ENCODE measurements at regions not wholly inside any gene's neighbourhood (a gene's known extent, or its start where the extent isn't known, plus 50 kb on each side); places are given as distances from the start of the nearest gene placed in this dataset.

DNA sequence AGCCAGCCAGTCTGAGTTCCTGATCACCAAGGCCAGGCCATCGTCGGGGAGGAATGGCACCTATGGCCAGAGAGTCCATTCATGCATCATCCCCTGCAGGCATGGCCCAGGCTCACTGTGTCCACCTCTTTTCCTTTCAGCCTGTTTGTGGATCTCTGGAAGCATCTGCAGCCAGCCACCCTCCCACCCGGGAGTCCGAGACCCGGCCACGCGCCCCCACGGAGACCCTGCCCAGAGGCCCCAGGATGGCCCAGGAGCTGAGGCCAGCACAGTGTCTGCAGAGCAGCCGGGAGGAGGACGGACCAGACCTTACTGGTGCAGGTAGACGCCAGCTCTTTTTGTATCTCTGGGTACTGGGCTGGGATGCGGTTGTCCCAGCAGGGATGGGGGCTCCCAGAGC, 245.1 kb upstream of the CIBAR2 start:
- TF ChIP-seq ATF2 (CRISPR knock-in tag; IDR thresholded peaks at IDR 0.05): no peak
- TF ChIP-seq, protein P1, sequence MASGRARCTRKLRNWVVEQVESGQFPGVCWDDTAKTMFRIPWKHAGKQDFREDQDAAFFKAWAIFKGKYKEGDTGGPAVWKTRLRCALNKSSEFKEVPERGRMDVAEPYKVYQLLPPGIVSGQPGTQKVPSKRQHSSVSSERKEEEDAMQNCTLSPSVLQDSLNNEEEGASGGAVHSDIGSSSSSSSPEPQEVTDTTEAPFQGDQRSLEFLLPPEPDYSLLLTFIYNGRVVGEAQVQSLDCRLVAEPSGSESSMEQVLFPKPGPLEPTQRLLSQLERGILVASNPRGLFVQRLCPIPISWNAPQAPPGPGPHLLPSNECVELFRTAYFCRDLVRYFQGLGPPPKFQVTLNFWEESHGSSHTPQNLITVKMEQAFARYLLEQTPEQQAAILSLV (CRISPR knock-in tag; IDR thresholded peaks at IDR 0.05; ENCODE audit: borderline replicate concordance): no peak
- TF ChIP-seq, protein P2, sequence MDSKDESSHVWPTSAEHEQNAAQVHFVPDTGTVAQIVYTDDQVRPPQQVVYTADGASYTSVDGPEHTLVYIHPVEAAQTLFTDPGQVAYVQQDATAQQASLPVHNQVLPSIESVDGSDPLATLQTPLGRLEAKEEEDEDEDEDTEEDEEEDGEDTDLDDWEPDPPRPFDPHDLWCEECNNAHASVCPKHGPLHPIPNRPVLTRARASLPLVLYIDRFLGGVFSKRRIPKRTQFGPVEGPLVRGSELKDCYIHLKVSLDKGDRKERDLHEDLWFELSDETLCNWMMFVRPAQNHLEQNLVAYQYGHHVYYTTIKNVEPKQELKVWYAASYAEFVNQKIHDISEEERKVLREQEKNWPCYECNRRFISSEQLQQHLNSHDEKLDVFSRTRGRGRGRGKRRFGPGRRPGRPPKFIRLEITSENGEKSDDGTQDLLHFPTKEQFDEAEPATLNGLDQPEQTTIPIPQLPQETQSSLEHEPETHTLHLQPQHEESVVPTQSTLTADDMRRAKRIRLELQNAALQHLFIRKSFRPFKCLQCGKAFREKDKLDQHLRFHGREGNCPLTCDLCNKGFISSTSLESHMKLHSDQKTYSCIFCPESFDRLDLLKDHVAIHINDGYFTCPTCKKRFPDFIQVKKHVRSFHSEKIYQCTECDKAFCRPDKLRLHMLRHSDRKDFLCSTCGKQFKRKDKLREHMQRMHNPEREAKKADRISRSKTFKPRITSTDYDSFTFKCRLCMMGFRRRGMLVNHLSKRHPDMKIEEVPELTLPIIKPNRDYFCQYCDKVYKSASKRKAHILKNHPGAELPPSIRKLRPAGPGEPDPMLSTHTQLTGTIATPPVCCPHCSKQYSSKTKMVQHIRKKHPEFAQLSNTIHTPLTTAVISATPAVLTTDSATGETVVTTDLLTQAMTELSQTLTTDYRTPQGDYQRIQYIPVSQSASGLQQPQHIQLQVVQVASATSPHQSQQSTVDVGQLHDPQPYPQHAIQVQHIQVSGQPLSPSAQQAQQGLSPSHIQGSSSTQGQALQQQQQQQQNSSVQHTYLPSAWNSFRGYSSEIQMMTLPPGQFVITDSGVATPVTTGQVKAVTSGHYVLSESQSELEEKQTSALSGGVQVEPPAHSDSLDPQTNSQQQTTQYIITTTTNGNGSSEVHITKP (CRISPR knock-in tag; IDR thresholded peaks at IDR 0.05; ENCODE audit: low read depth): no peak
- TF ChIP-seq POLR2A (IDR thresholded peaks at IDR 0.05; ENCODE audit: insufficient read depth in 1 of 2, low read depth in 2 of 2, low read length in 2 of 2): no peak
- TF ChIP-seq, protein P3, sequence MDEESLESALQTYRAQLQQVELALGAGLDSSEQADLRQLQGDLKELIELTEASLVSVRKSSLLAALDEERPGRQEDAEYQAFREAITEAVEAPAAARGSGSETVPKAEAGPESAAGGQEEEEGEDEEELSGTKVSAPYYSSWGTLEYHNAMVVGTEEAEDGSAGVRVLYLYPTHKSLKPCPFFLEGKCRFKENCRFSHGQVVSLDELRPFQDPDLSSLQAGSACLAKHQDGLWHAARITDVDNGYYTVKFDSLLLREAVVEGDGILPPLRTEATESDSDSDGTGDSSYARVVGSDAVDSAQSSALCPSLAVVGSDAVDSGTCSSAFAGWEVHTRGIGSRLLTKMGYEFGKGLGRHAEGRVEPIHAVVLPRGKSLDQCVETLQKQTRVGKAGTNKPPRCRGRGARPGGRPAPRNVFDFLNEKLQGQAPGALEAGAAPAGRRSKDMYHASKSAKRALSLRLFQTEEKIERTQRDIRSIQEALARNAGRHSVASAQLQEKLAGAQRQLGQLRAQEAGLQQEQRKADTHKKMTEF (CRISPR knock-in tag; IDR thresholded peaks at IDR 0.05): no peak
- TF ChIP-seq ZNF263 (CRISPR knock-in tag; IDR thresholded peaks at IDR 0.05): no peak
- TF ChIP-seq ARID2 (CRISPR knock-in tag; IDR thresholded peaks at IDR 0.05; ENCODE audit: borderline replicate concordance): no peak
- no peak for TF ChIP-seq ZNF34 (CRISPR knock-in tag; IDR thresholded peaks at IDR 0.05; ENCODE audit: borderline replicate concordance)
- no peak for TF ChIP-seq BHLHE40 (IDR thresholded peaks at IDR 0.05; ENCODE audit: low read length)
- TF ChIP-seq MAFG (CRISPR knock-in tag; IDR thresholded peaks at IDR 0.05): no peak
- TF ChIP-seq SRF (IDR thresholded peaks at IDR 0.05; ENCODE audit: low read depth, low read length): no peak
- TF ChIP-seq CBX2 (IDR thresholded peaks at IDR 0.05; ENCODE audit: low read depth, low read length): no peak
- TF ChIP-seq CBX2 (CRISPR knock-in tag; IDR thresholded peaks at IDR 0.05; ENCODE audit: low read depth): no peak
- TF ChIP-seq, protein P4, sequence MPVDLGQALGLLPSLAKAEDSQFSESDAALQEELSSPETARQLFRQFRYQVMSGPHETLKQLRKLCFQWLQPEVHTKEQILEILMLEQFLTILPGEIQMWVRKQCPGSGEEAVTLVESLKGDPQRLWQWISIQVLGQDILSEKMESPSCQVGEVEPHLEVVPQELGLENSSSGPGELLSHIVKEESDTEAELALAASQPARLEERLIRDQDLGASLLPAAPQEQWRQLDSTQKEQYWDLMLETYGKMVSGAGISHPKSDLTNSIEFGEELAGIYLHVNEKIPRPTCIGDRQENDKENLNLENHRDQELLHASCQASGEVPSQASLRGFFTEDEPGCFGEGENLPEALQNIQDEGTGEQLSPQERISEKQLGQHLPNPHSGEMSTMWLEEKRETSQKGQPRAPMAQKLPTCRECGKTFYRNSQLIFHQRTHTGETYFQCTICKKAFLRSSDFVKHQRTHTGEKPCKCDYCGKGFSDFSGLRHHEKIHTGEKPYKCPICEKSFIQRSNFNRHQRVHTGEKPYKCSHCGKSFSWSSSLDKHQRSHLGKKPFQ (CRISPR knock-in tag; IDR thresholded peaks at IDR 0.05; ENCODE audit: insufficient replicate concordance): no peak
- TF ChIP-seq, protein P5, sequence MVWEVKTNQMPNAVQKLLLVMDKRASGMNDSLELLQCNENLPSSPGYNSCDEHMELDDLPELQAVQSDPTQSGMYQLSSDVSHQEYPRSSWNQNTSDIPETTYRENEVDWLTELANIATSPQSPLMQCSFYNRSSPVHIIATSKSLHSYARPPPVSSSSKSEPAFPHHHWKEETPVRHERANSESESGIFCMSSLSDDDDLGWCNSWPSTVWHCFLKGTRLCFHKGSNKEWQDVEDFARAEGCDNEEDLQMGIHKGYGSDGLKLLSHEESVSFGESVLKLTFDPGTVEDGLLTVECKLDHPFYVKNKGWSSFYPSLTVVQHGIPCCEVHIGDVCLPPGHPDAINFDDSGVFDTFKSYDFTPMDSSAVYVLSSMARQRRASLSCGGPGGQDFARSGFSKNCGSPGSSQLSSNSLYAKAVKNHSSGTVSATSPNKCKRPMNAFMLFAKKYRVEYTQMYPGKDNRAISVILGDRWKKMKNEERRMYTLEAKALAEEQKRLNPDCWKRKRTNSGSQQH (CRISPR knock-in tag; IDR thresholded peaks at IDR 0.05; ENCODE audit: low read depth): no peak
